ENCODE measurements at regions not wholly inside any gene's neighbourhood (a gene's known extent, or its start where the extent isn't known, plus 50 kb on each side); places are given as distances from the start of the nearest gene placed in this dataset.

DNA sequence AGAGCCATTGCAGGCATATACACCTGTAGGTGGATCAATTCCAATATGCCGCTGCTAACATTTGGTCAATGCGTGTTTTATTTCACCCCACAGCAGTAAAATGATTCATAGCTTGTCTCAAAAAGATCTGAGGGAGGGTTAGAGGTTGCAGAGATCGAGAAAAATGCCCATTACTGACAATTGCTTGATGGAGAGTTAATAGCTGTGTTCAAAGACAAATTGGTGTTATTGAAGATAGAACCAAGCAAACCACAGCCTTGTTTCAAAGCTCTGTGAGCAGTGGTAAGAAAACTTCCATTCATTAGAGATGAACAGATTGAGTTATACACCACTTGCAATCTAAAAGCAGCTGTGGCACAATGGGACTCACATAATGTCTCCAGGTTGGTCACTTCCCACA lies 95.4 kb downstream of the KCNE4 start:
- no peaks in the 10 kb centered on the region for H3K27me3 ChIP-seq (ENCODE audit: control insufficient read depth, insufficient read depth, low read length, poor library complexity, severe bottlenecking)
- Mint-ChIP-seq H3K9me3 (no peaks in the 10 kb centered on the region), H3K27ac (no peak overlapping the region), H3K36me3 (ENCODE audit: low read depth) (no peaks in the 10 kb centered on the region), H3K4me3 (no peak overlapping the region), H3K4me1 (no peaks in the 10 kb centered on the region), H3K27me3 (ENCODE audit: insufficient read depth) (no peaks in the 10 kb centered on the region)
- no peak overlapping the region for H3K9ac ChIP-seq (ENCODE audit: extremely low read depth, low read length, poor library complexity, severe bottlenecking)
- no peaks in the 10 kb centered on the region for H3K36me3 ChIP-seq (ENCODE audit: control insufficient read depth, insufficient read depth, low read length)
- H3K4me3 ChIP-seq (ENCODE audit: low read length): no peak overlapping the region
- TF ChIP-seq CTCF (conservative IDR thresholded peaks at IDR 0.05): no peak
- no peaks in the 10 kb centered on the region for H3K4me1 ChIP-seq (ENCODE audit: control insufficient read depth, insufficient read depth, low read length)
- no peak for DNase-seq
- H3K27ac ChIP-seq (ENCODE audit: low read depth, low read length): no peak overlapping the region
- no peaks in the 10 kb centered on the region for H3K9me3 ChIP-seq (ENCODE audit: control insufficient read depth, low read length)
- 80 to 89% methylated on average over 3 of the region's 3 CpGs for WGBS, 2 experiments (ENCODE audit: insufficient coverage in 1 of 2, insufficient read length in 1 of 2)

- Histone ChIP-seq H3K27me3 (ENCODE audit: control insufficient read depth, insufficient read depth, low read length, poor library complexity, severe bottlenecking) (no peaks in the 10 kb centered on the region), H3K9ac (ENCODE audit: extremely low read depth, low read length, poor library complexity, severe bottlenecking) (no peak overlapping the region), H3K9me3 (ENCODE audit: control insufficient read depth, low read length) (no peaks in the 10 kb centered on the region), H3K27ac (ENCODE audit: low read depth, low read length) (no peak overlapping the region), H3K36me3 (ENCODE audit: control insufficient read depth, insufficient read depth, low read length) (no peaks in the 10 kb centered on the region), H3K4me1 (ENCODE audit: control insufficient read depth, insufficient read depth, low read length) (no peaks in the 10 kb centered on the region), H3K4me3 (ENCODE audit: low read length) (no peak overlapping the region)
- H3K4me1 Mint-ChIP-seq: no peaks in the 10 kb centered on the region
- H3K36me3 Mint-ChIP-seq (ENCODE audit: low read depth): no peaks in the 10 kb centered on the region
- no peak for DNase-seq
- 93% methylated on average over 2 to 3 of the region's 3 CpGs for WGBS, 2 experiments (ENCODE audit: insufficient coverage in 1 of 2, insufficient read length in 1 of 2)
- no peak for TF ChIP-seq CTCF (conservative IDR thresholded peaks at IDR 0.05)
- no peak overlapping the region for H3K27ac Mint-ChIP-seq
- H3K4me3 Mint-ChIP-seq: no peak overlapping the region
- H3K27me3 Mint-ChIP-seq (ENCODE audit: insufficient read depth): no peaks in the 10 kb centered on the region
- H3K9me3 Mint-ChIP-seq: no peaks in the 10 kb centered on the region
Observed at GRCh38 chr2:223148516-223148915, 96.5 kb downstream of the KCNE4 start.

DNA sequence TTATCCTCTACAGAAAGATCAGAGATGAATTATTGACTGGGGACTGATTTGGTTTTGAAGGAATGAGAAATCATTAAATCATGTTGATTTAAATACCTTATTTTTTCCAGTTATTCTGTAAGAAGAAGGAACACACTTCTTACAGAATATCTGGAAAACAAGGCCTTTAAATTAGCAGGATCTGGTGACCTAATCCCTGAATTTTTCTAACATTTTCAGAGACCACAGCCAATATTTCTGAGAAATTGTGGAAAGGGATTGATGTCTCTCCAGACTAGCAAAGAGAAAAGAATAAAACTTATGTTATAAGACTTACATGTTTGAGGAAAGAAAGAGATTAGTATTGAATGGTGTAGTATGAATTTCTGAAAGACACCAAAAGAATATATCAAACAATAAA lies 104.0 kb downstream of the KCNE4 start:
- no peak overlapping the region for H3K27ac Mint-ChIP-seq
- H3K4me1 Mint-ChIP-seq: no peaks in the 10 kb centered on the region
- Histone ChIP-seq H3K4me3 (ENCODE audit: low read length) (no peak overlapping the region), H3K9me3 (ENCODE audit: control insufficient read depth, low read length) (no peaks in the 10 kb centered on the region), H3K27ac (ENCODE audit: low read depth, low read length) (no peak overlapping the region), H3K36me3 (ENCODE audit: control insufficient read depth, insufficient read depth, low read length) (no peaks in the 10 kb centered on the region), H3K27me3 (ENCODE audit: control insufficient read depth, insufficient read depth, low read length, poor library complexity, severe bottlenecking) (no peaks in the 10 kb centered on the region), H3K4me1 (ENCODE audit: control insufficient read depth, insufficient read depth, low read length) (no peaks in the 10 kb centered on the region), H3K9ac (ENCODE audit: extremely low read depth, low read length, poor library complexity, severe bottlenecking) (no peak overlapping the region)
- no peak for TF ChIP-seq CTCF (conservative IDR thresholded peaks at IDR 0.05)
- no peak for DNase-seq
- no peak overlapping the region for H3K4me3 Mint-ChIP-seq
- H3K9me3 Mint-ChIP-seq: no peaks in the 10 kb centered on the region
- H3K27me3 Mint-ChIP-seq (ENCODE audit: insufficient read depth): no peaks in the 10 kb centered on the region
- H3K36me3 Mint-ChIP-seq (ENCODE audit: low read depth): no peaks in the 10 kb centered on the region
